Astrocyte of the cerebellum (primary cell): ENCODE measurements at regions not wholly inside any gene's neighbourhood (a gene's known extent, or its start where the extent isn't known, plus 50 kb on each side); places are given as distances from the start of the nearest gene placed in this dataset.

Experiments
- DNase-seq: peaks from one replicate; pipeline ENCODE4 v3.0.0-alpha.2; 2011; ENCODE audit warnings: low read depth
- H3K4me3 ChIP-seq: 2 replicates; pipeline ENCODE4 v1.5.1; 2011; ENCODE audit warnings: mild to moderate bottlenecking, low read depth, low read length, moderate library complexity
- in situ Hi-C: cut with HindIII; loops from 2 replicates; pipeline ENCODE4 v1.10.0; 2017; ENCODE audit warnings: low sequenced_read_pairs
- TF ChIP-seq, protein P1 (sequence below): IDR thresholded peaks from 2 replicates; pipeline ENCODE4 v1.5.1; 2012; ENCODE audit warnings: low read length, low read depth, moderate library complexity, mild to moderate bottlenecking; ENCODE audit errors: missing control alignments

DNA sequence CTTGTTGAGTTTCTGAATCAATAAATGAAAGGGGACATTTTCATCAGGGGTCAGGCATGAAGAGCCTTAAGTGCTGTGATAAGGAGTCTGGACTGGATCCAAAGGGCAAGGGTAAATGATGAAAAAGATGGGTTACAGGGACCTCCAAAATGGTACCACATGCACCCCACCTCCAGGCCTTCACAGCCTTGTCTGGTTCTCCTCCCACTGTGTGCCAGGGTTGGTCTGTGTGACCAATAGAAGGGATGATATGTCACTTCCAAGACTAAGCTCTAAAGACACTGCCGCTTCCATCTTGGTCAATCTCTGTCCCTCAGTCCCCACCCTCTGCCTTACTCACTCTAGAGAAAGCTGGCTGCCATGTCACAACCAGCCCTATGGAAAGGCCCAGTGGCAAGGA lies 140.6 kb downstream of the ZNF281 start:
- H3K4me3 ChIP-seq, result no peak overlapping the region
- TF ChIP-seq, protein P1, sequence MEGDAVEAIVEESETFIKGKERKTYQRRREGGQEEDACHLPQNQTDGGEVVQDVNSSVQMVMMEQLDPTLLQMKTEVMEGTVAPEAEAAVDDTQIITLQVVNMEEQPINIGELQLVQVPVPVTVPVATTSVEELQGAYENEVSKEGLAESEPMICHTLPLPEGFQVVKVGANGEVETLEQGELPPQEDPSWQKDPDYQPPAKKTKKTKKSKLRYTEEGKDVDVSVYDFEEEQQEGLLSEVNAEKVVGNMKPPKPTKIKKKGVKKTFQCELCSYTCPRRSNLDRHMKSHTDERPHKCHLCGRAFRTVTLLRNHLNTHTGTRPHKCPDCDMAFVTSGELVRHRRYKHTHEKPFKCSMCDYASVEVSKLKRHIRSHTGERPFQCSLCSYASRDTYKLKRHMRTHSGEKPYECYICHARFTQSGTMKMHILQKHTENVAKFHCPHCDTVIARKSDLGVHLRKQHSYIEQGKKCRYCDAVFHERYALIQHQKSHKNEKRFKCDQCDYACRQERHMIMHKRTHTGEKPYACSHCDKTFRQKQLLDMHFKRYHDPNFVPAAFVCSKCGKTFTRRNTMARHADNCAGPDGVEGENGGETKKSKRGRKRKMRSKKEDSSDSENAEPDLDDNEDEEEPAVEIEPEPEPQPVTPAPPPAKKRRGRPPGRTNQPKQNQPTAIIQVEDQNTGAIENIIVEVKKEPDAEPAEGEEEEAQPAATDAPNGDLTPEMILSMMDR, result no peak
- in situ Hi-C loops, result no loop called here
- no peak for DNase-seq

DNA sequence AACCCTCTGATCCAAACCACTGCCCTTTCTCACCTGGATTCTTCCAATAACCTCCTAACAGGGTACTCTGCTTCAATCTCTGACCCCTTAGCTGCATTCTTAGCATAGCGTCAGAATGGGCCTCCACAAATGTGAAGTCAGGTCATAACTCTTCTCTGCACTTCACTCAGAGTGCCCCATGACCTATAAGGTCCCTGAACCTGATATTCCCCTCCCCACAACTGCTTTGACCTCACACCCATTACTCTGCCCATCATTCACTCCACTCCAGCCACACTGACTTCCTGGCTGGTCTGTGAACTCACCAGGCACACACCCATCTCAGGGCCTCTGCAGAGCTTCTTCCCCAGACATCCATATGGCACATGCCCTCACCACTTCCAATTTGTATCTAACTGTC lies 141.9 kb downstream of the ZNF281 start:
- in situ Hi-C loops, result no loop called here
- no peak overlapping the region for H3K4me3 ChIP-seq
- DNase-seq, result no peak
- TF ChIP-seq, protein P1, result no peak

DNA sequence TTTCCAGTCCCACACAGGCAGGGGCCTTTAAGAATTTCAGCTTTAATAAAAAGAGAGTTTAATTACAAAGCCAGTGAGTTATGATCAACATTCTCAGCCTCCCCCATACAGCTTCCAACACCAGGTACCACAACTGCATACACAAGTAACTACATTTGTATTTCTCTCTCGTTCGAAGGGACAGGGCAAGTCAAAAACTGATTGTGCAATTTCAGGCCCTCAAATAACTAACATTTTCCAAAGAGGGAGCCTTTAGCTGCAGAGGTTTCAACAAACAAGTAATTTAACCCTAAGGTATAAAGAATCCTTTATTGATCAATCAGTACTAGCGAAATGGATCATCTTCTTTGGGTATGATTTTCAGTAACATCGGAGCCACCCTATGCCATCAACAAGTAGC lies 142.4 kb downstream of the ZNF281 start:
- no peak for DNase-seq
- in situ Hi-C loops, result no loop called here
- TF ChIP-seq, protein P1, result no peak
- H3K4me3 ChIP-seq, result no peak overlapping the region

DNA sequence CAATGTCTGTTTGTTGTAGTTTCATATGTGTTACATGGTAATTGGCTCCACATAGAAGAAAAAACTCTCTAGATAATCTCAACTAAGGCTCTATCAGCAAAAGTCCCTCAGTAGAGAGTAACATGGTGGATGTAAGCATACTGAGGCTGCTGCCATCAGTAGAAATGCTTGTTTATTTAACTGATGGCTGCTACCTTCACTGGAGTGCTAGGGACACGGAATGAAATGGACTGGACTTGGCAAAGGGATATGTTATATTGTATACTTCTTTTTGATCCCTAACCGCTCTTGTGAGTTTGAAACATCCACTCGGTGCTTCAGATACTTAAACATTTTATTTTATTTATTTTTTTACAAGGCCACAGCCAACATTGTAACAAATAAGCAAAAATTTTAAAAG lies 143.0 kb downstream of the ZNF281 start:
- no peak overlapping the region for H3K4me3 ChIP-seq
- TF ChIP-seq, protein P1, result no peak
- in situ Hi-C loops, result no loop called here
- DNase-seq, result no peak

DNA sequence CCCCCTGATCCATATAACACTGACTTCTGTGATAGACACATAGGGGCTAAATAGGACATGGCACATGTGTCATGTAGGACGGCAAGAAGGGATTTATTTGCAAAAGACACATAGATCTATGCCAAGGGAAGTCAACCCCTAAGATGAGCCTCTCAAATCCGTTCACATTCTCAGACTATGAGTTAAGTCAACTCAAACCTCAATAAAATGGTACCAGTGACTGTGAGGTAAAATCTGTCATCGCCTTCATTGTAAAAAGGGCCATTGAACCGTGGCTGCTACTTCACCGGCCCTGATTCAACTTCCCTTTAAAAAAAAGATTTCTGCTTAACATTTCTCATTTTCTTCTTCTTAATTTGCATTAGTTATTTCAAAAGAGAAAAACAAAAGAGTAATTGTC lies 144.0 kb downstream of the ZNF281 start:
- TF ChIP-seq, protein P1, result no peak
- no peak overlapping the region for H3K4me3 ChIP-seq
- in situ Hi-C loops, result no loop called here
- DNase-seq, result no peak

DNA sequence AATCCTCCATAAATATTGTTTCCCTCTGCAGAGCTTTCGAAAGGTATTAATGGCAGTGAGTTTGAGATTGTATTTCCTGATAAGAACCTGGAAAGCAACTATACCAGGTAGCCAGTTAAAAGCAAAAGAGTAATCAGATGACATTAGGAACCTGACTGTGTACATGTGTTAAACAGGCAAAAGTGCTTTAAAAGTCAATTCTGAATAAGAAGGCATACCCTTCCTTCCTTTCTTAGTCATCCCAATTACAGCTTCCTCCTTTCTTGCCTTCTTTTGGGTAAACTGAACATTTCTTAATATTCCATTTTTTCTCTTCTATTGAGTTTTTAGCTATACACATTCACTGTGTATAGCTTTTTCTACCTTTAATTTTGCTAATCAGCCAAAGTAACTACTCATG lies 144.7 kb downstream of the ZNF281 start:
- DNase-seq, result no peak
- H3K4me3 ChIP-seq, result no peak overlapping the region
- TF ChIP-seq, protein P1, result no peak
- in situ Hi-C loops, result no loop called here

DNA sequence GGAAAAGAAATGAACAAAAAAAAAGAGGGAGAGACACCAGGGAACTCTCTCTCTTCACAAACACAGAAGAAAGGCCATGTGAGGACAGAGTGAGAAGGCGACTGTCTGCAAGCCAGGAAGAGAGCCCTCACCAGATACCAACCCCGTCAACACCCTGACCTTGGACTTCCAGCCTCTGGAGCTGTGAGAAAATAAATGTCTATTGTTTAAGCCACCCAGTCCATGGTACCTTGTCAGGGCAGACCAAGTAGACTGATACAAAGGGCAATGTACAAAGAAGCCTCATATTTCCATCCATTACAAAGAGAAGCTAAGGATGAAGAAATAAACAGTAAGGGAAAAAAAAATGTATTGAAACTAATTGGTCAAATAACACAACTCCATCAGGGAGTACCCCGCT lies 146.6 kb downstream of the ZNF281 start:
- in situ Hi-C loops, result no loop called here
- TF ChIP-seq, protein P1, result no peak
- DNase-seq, result no peak
- no peak overlapping the region for H3K4me3 ChIP-seq
